ENCODE measurements at regions not wholly inside any gene's neighbourhood (a gene's known extent, or its start where the extent isn't known, plus 50 kb on each side); places are given as distances from the start of the nearest gene placed in this dataset.

DNA sequence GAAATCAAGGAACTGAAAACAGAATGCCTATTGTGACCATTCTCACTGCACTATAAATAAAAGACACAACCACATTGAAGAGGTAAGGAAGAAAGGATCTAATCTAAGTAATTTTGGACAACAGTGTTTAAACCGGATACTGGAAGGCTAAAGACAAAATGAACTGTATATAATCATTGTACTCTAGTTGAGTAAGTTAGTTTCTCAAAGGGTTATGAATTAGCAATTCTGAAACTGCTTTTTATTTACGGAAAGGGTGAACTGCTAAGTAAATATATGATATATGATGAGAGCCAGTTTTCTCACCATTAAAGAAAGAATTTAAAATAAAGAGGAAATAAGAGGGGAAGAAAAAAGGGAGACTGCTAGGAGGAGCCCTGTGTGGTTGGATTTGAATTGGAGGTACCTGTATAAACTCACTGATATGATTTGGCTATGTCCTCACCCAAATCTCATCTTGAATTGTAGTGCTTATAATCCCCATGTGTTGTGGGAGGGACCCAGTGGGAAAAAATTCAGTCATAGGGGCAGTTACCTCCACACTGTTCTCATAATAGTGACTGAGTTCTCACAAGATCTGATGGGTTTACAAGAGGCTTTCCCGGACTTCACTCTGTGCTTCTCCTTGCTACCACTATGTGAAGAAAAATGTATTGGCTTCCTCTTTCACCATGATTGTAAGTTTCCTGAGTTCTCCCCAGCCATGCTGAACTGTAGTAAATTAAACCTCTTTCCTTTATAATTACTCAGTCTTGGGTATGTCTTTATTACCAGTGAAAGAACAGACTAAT is 607.7 kb downstream of the PYDC2 start:
- H3K4me1 ChIP-seq (ENCODE audit: control insufficient read depth in 5 of 5, insufficient read depth in 5 of 5, low read length in 5 of 5), result no peaks in the 10 kb centered on the region
- WGBS, 2 donors, result 64 to 78% methylated on average over 3 of the region's 3 CpGs
- H3K27me3 ChIP-seq (ENCODE audit: control insufficient read depth in 3 of 3, insufficient read depth in 3 of 3, low read length in 2 of 3), result no peaks in the 10 kb centered on the region
- TF ChIP-seq, protein P1, sequence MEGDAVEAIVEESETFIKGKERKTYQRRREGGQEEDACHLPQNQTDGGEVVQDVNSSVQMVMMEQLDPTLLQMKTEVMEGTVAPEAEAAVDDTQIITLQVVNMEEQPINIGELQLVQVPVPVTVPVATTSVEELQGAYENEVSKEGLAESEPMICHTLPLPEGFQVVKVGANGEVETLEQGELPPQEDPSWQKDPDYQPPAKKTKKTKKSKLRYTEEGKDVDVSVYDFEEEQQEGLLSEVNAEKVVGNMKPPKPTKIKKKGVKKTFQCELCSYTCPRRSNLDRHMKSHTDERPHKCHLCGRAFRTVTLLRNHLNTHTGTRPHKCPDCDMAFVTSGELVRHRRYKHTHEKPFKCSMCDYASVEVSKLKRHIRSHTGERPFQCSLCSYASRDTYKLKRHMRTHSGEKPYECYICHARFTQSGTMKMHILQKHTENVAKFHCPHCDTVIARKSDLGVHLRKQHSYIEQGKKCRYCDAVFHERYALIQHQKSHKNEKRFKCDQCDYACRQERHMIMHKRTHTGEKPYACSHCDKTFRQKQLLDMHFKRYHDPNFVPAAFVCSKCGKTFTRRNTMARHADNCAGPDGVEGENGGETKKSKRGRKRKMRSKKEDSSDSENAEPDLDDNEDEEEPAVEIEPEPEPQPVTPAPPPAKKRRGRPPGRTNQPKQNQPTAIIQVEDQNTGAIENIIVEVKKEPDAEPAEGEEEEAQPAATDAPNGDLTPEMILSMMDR (IDR thresholded peaks at IDR 0.05; ENCODE audit: control extremely low read depth, extremely low read depth), result no peak
- H3K27ac ChIP-seq (ENCODE audit: low read depth in 1 of 2, low read length in 1 of 2), result no peak overlapping the region
- ATAC-seq (ENCODE audit: insufficient read depth, low FRiP score) (no peak), DNase-seq (no peak)
- no peaks in the 10 kb centered on the region for H3K36me3 ChIP-seq (ENCODE audit: control insufficient read depth in 4 of 4, insufficient read depth in 4 of 4, low read length in 4 of 4)
- H3K9me3 ChIP-seq (ENCODE audit: control insufficient read depth in 4 of 4, insufficient read depth in 3 of 4, low read length in 3 of 4), result no peaks in the 10 kb centered on the region
- H3K4me3 ChIP-seq, result no peak overlapping the region
- H3K9ac ChIP-seq (ENCODE audit: insufficient read depth in 1 of 2, low read length in 2 of 2), result no peak overlapping the region

DNA sequence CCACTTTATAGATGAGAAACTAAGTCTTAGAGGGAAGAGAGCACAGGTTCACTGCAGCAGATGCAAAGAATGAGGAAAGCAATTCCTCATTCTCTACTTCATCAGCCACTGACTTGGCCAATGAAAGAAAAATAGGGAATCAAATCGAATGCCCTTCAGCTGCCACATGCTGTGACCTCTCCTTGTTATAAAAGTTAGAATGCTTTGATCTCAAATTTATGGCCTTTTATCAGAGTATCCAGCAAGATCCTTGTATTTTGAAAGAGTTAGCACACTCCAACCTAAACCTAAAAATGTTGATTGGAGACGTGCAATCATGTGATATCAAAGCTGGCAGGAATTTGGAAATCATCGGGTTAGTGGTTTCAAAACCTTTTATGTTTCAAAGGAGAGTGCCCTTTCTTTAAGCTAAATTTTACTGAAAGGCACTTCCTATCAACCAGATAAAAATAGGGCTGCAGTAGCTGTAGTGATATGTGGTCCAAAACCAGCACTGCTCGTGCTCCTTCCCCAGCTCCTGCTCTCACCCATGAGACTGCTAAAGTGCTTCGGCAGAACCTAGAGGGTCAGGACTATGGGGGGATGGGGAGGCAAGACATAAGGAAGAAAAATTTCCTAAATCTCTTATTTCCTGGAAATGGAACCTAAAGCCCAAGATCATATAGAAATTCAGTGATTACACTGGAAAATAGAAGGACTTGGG is 617.0 kb downstream of the PYDC2 start:
- TF ChIP-seq, protein P1 (IDR thresholded peaks at IDR 0.05; ENCODE audit: control extremely low read depth, extremely low read depth), result no peak
- H3K4me1 ChIP-seq (ENCODE audit: control insufficient read depth in 5 of 5, insufficient read depth in 5 of 5, low read length in 5 of 5), result no peaks in the 10 kb centered on the region
- ATAC-seq (ENCODE audit: insufficient read depth, low FRiP score) (no peak), DNase-seq (no peak)
- H3K9ac ChIP-seq (ENCODE audit: insufficient read depth in 1 of 2, low read length in 2 of 2), result no peak overlapping the region
- 57 to 76% methylated on average over 5 of the region's 5 CpGs for WGBS, 2 donors
- H3K27ac ChIP-seq (ENCODE audit: low read depth in 1 of 2, low read length in 1 of 2), result no peak overlapping the region
- no peaks in the 10 kb centered on the region for H3K36me3 ChIP-seq (ENCODE audit: control insufficient read depth in 4 of 4, insufficient read depth in 4 of 4, low read length in 4 of 4)
- H3K4me3 ChIP-seq, result no peak overlapping the region
- no peaks in the 10 kb centered on the region for H3K27me3 ChIP-seq (ENCODE audit: control insufficient read depth in 3 of 3, insufficient read depth in 3 of 3, low read length in 2 of 3)
- no peaks in the 10 kb centered on the region for H3K9me3 ChIP-seq (ENCODE audit: control insufficient read depth in 4 of 4, insufficient read depth in 3 of 4, low read length in 3 of 4)

DNA sequence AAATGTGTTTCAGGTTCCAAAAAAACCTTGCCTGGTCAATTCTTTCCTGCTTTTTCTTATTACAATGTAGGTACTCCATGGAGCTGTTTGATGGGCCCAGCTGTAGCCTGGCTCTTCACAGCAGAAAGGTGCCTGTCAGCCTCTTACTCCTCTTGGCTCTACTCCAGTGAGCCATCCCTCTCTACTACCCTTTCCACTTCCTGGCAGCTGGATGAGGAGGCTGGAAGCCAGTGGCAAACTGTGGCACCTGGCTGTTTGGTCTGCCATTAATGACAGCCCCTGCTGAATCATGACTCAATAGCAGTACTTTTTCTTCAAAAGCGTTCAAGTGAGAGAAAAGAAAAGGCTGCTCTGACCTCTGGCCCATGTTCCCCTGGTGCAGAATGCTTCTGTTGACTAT is 618.1 kb downstream of the PYDC2 start:
- no peaks in the 10 kb centered on the region for H3K4me1 ChIP-seq (ENCODE audit: control insufficient read depth in 5 of 5, insufficient read depth in 5 of 5, low read length in 5 of 5)
- no peak overlapping the region for H3K9ac ChIP-seq (ENCODE audit: insufficient read depth in 1 of 2, low read length in 2 of 2)
- WGBS, 2 donors, result 78 to 87% methylated on average over 1 of the region's 1 CpG
- no peaks in the 10 kb centered on the region for H3K36me3 ChIP-seq (ENCODE audit: control insufficient read depth in 4 of 4, insufficient read depth in 4 of 4, low read length in 4 of 4)
- DNase-seq, result no peak
- no peaks in the 10 kb centered on the region for H3K27me3 ChIP-seq (ENCODE audit: control insufficient read depth in 3 of 3, insufficient read depth in 3 of 3, low read length in 2 of 3)
- H3K9me3 ChIP-seq (ENCODE audit: control insufficient read depth in 4 of 4, insufficient read depth in 3 of 4, low read length in 3 of 4), result no peaks in the 10 kb centered on the region
- no peak overlapping the region for H3K4me3 ChIP-seq
- ATAC-seq (ENCODE audit: insufficient read depth, low FRiP score), result no peak
- no peak overlapping the region for H3K27ac ChIP-seq (ENCODE audit: low read depth in 1 of 2, low read length in 1 of 2)
- TF ChIP-seq, protein P1 (IDR thresholded peaks at IDR 0.05; ENCODE audit: control extremely low read depth, extremely low read depth), result no peak
